Gastroesophageal sphincter (tissue), 4 donors: ENCODE measurements at regions not wholly inside any gene's neighbourhood (a gene's known extent, or its start where the extent isn't known, plus 50 kb on each side); places are given as distances from the start of the nearest gene placed in this dataset.
"Not testable (repeated sequence)": the region's sequence is repeated elsewhere in the genome, so short reads cannot be mapped to it uniquely, and the experiment has no call there.

ENCODE experiments used
- ATAC-seq: fragments of 150-250 bp; one replicate; pipeline ENCODE4 v1.9.1; 2016; ENCODE audit warnings: mild to moderate bottlenecking, moderate library complexity
- H3K27ac ChIP-seq, 4 donors: fragments of 200-600 bp; sonication (generic) in 3 of 4; 1 replicate in 3 of 4; 2 replicates in 1 of 4; pipeline ENCODE4 v1.5.1; 2016 to 2019
- H3K27me3 ChIP-seq: fragments of 200-600 bp; sonication (generic); one replicate; pipeline ENCODE4 v1.5.1; 2019
- H3K36me3 ChIP-seq, 2 donors: fragments of 200-600 bp; sonication (generic); one replicate each; pipeline ENCODE4 v1.5.1; 2019; ENCODE audit warnings: control low read depth in 1 of 2
- H3K4me1 ChIP-seq, 3 donors: fragments of 200-600 bp; sonication (generic); 1 replicate in 2 of 3; 2 replicates in 1 of 3; pipeline ENCODE4 v1.5.1; 2016 to 2019; ENCODE audit warnings: control low read depth in 2 of 3
- H3K4me3 ChIP-seq, 2 donors: fragments of 200-600 bp; sonication (generic); one replicate each; pipeline ENCODE4 v1.5.1; 2019; ENCODE audit warnings: mild to moderate bottlenecking in 1 of 2, moderate library complexity in 1 of 2
- H3K9me3 ChIP-seq, 3 donors: fragments of 200-600 bp; sonication (generic); one replicate each; pipeline ENCODE4 v1.5.1; 2017 to 2019; ENCODE audit warnings: control low read depth in 2 of 3
- EP300 ChIP-seq: sonication (generic); formaldehyde crosslinking; IDR thresholded peaks from one replicate; pipeline ENCODE4 v1.6.1; 2017; ENCODE audit warnings: antibody characterized with exemption, mild to moderate bottlenecking
- POLR2A ChIP-seq, 2 donors: fragments of 450-650 bp; IDR thresholded peaks; one replicate each; pipeline ENCODE4 v1.6.1; 2017; ENCODE audit warnings: antibody characterized with exemption in 2 of 2, mild to moderate bottlenecking in 2 of 2, moderate library complexity in 1 of 2
- POLR2AphosphoS5 ChIP-seq: sonication (generic); formaldehyde crosslinking; IDR thresholded peaks from one replicate; pipeline ENCODE4 v1.6.1; 2017; ENCODE audit warnings: antibody characterized with exemption
- WGBS, 2 donors: methylation state at CpG; one replicate each; pipeline ENCODE4 v1.1.5; 2018; ENCODE audit warnings: low coverage in 1 of 2; 5-methylcytosine and 5-hydroxymethylcytosine counted together
- TF ChIP-seq, protein P1 (sequence below), 4 experiments: fragments of 200-600 bp in 2 of 4; fragments of 450-650 bp in 2 of 4; sonication (generic) in 1 of 4; IDR thresholded peaks; one replicate each; pipeline ENCODE4 v1.5.1; 2017 to 2019; ENCODE audit warnings: antibody characterized with exemption in 4 of 4, mild to moderate bottlenecking in 2 of 4, moderate library complexity in 2 of 4

- 64% methylated on average over 2 of the region's 2 CpGs; no CpG with 5 or more reads in 1 of the 2 donors for WGBS, 2 donors
- no peak overlapping the region for H3K4me3 ChIP-seq
- no peaks in the 10 kb centered on the region for H3K9me3 ChIP-seq
- ATAC-seq, result no peak
- no peak for TF ChIP-seq EP300
- no peak for TF ChIP-seq POLR2A (IDR thresholded peaks at IDR 0.05)
- TF ChIP-seq, protein P1, sequence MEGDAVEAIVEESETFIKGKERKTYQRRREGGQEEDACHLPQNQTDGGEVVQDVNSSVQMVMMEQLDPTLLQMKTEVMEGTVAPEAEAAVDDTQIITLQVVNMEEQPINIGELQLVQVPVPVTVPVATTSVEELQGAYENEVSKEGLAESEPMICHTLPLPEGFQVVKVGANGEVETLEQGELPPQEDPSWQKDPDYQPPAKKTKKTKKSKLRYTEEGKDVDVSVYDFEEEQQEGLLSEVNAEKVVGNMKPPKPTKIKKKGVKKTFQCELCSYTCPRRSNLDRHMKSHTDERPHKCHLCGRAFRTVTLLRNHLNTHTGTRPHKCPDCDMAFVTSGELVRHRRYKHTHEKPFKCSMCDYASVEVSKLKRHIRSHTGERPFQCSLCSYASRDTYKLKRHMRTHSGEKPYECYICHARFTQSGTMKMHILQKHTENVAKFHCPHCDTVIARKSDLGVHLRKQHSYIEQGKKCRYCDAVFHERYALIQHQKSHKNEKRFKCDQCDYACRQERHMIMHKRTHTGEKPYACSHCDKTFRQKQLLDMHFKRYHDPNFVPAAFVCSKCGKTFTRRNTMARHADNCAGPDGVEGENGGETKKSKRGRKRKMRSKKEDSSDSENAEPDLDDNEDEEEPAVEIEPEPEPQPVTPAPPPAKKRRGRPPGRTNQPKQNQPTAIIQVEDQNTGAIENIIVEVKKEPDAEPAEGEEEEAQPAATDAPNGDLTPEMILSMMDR (IDR thresholded peaks at IDR 0.05), result no peak
- TF ChIP-seq POLR2AphosphoS5, result no peak
- no peaks in the 10 kb centered on the region for H3K4me1 ChIP-seq
- no peak overlapping the region for H3K27ac ChIP-seq
- H3K36me3 ChIP-seq, result no peaks in the 10 kb centered on the region
- H3K27me3 ChIP-seq, result peaks cover 23% of the 10 kb centered on the region
These were observed 463.4 kb downstream of the TMEM121 start for GRCh38 chr14:105989566-105990302.

DNA sequence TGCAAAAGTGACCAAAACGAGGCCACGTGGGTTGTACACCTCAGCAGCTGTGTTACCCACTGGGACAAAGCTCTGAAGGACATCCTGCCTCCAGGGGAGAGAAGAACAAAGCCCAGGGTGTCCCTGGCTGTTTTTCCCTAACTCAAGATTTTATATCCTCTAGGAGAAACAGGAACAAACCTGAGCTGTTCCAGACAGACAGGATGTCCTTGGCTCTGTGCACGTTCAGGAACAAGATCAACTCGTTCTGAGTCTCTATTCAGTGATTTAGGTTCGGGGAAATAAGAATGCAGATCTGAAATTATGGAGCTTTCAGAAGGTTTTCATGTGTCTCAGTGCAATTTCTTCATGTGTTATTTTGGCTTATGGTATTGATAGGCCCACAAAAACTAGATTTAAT, 465.3 kb downstream of the TMEM121 start:
- WGBS, 2 donors, result 16 to 22% methylated on average over 3 to 5 of the region's 5 CpGs
- not testable (repeated sequence) for H3K4me3 ChIP-seq, H3K4me1 ChIP-seq, ATAC-seq, H3K27ac ChIP-seq, H3K36me3 ChIP-seq, H3K9me3 ChIP-seq
- peaks cover 15% of the 10 kb centered on the region for H3K27me3 ChIP-seq

- WGBS, 2 donors, result 93% methylated on average over 3 of the region's 8 CpGs; no CpG with 5 or more reads in 1 of the 2 donors
- ATAC-seq, result no peak
- TF ChIP-seq, protein P1 (IDR thresholded peaks at IDR 0.05), result no peak
- no peak for TF ChIP-seq EP300
- no peak for TF ChIP-seq POLR2AphosphoS5
- TF ChIP-seq POLR2A (IDR thresholded peaks at IDR 0.05), result no peak
- Histone ChIP-seq H3K27ac (no peak overlapping the region), H3K4me3 (no peak overlapping the region), H3K9me3 (no peaks in the 10 kb centered on the region), H3K4me1 (no peaks in the 10 kb centered on the region), H3K36me3 (no peaks in the 10 kb centered on the region), H3K27me3 (peaks cover 15% of the 10 kb centered on the region)
These were observed 467.4 kb downstream of the TMEM121 start for GRCh38 chr14:105993814-105994213.

DNA sequence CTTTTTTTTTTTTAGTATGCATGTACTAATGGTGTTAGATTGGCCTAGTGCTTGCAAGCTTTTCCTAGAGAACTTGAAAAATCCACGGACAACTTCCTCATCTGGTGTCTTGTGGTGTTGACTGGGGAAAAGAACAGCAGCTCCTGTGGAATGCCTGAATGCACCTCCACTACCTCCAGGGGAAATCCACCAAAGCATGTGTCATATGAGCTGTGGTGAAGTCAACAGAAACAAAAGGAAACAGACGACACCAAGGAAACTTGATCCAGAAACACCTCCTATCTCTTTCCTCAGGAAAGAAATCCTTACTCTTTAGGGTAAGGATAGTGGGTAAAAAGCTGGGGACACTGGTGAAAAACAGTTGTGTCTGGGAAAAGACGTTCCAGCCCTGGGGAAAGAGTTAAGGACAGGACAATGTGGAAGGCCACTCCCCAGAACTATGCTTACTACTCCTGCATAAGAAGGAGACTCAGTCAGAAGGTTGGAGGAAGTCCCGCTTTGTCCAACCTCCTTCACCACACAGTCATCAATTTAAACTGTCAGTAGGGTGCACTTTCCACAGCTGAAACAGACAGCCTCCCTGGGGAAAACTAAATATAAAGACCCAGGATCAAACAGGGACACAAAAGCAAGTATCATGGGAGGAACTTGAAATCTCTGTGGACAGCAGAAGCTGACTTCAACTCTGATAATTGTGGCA, 468.8 kb downstream of the TMEM121 start:
- H3K9me3 ChIP-seq, H3K4me3 ChIP-seq, H3K4me1 ChIP-seq, H3K27ac ChIP-seq, ATAC-seq, H3K36me3 ChIP-seq: not testable (repeated sequence)
- WGBS, 2 donors, result 46 to 56% methylated on average over 2 to 4 of the region's 4 CpGs
- peaks cover 15% of the 10 kb centered on the region for H3K27me3 ChIP-seq

- not testable (repeated sequence) for H3K27me3 ChIP-seq, H3K4me1 ChIP-seq, H3K27ac ChIP-seq, H3K9me3 ChIP-seq, ATAC-seq, H3K36me3 ChIP-seq, H3K4me3 ChIP-seq
- 80 to 90% methylated on average over 1 of the region's 1 CpG for whole genome bisulfite sequencing, 2 donors
These were observed 472.2 kb downstream of the TMEM121 start for GRCh38 chr14:105998597-105998996.

- WGBS, 2 donors, result 40 to 80% methylated on average over 1 of the region's 15 CpGs
- no peaks in the 10 kb centered on the region for H3K4me1 ChIP-seq
- ATAC-seq, result no peak
- no peak overlapping the region for H3K27ac ChIP-seq
- no peak overlapping the region for H3K4me3 ChIP-seq
- H3K27me3 ChIP-seq, result no peaks in the 10 kb centered on the region
- TF ChIP-seq POLR2AphosphoS5 (no peak), EP300 (no peak), POLR2A (IDR thresholded peaks at IDR 0.05) (no peak)
- TF ChIP-seq, protein P1 (IDR thresholded peaks at IDR 0.05), result no peak
- no peaks in the 10 kb centered on the region for H3K36me3 ChIP-seq
- H3K9me3 ChIP-seq, result no peaks in the 10 kb centered on the region
These were observed 473.1 kb downstream of the TMEM121 start for GRCh38 chr14:105999361-106000028.

- not testable (repeated sequence) for ATAC-seq, H3K4me3 ChIP-seq, H3K9me3 ChIP-seq, H3K4me1 ChIP-seq, H3K27ac ChIP-seq, H3K27me3 ChIP-seq, H3K36me3 ChIP-seq
- 57% methylated on average over 1 of the region's 12 CpGs; no CpG with 5 or more reads in 1 of the 2 donors for WGBS, 2 donors
These were observed 473.7 kb downstream of the TMEM121 start for GRCh38 chr14:106000029-106000511.

GRCh38 chr14:106001277-106001676, 474.9 kb downstream of the TMEM121 start:
- not testable (repeated sequence) for ATAC-seq, H3K27me3 ChIP-seq, H3K36me3 ChIP-seq, H3K4me1 ChIP-seq, H3K9me3 ChIP-seq, H3K4me3 ChIP-seq, H3K27ac ChIP-seq
- no CpG with 5 or more reads among the region's 3 CpGs for WGBS, 2 donors
